Breast epithelium (tissue), 4 donors: ENCODE measurements at regions not wholly inside any gene's neighbourhood (a gene's known extent, or its start where the extent isn't known, plus 50 kb on each side); places are given as distances from the start of the nearest gene placed in this dataset.

ENCODE experiments used
- DNase-seq, 2 donors: peaks; one replicate each; pipeline ENCODE4 v3.0.0-alpha.2; 2019; ENCODE audit warnings: low spot score in 2 of 2
- H3K27ac ChIP-seq, 2 donors: fragments of 200-600 bp; sonication (generic) in 1 of 2; one replicate each; pipeline ENCODE4 v1.5.1; 2016 to 2019; ENCODE audit warnings: mild to moderate bottlenecking in 1 of 2
- H3K27me3 ChIP-seq, 2 donors: fragments of 200-600 bp; sonication (generic) in 1 of 2; one replicate each; pipeline versions ENCODE4 v1.5.1 to v1.6.0; 2017 to 2019; ENCODE audit warnings: control low read depth in 1 of 2, mild to moderate bottlenecking in 1 of 2
- H3K36me3 ChIP-seq: fragments of 200-600 bp; one replicate; pipeline ENCODE4 v1.5.1; 2019
- H3K4me1 ChIP-seq, 2 donors: fragments of 200-600 bp; sonication (generic); one replicate each; pipeline ENCODE4 v1.5.1; 2016 to 2019; ENCODE audit warnings: control low read depth in 1 of 2
- H3K4me3 ChIP-seq, 3 donors: fragments of 200-600 bp; sonication (generic); 1 replicate in 2 of 3; 2 replicates in 1 of 3; pipeline ENCODE4 v1.5.1; 2016 to 2019; ENCODE audit warnings: mild to moderate bottlenecking in 3 of 3, moderate library complexity in 2 of 3
- H3K9me3 ChIP-seq, 2 donors: fragments of 200-600 bp; sonication (generic) in 1 of 2; one replicate each; pipeline ENCODE4 v1.5.1; 2016 to 2019; ENCODE audit warnings: control low read depth in 1 of 2
- CTCF ChIP-seq, 3 donors: fragments of 450-650 bp; IDR thresholded peaks; one replicate each; pipeline ENCODE4 v1.5.1; 2016 to 2017; ENCODE audit warnings: antibody characterized with exemption in 3 of 3, mild to moderate bottlenecking in 3 of 3, moderate library complexity in 3 of 3
- POLR2A ChIP-seq: fragments of 450-650 bp; IDR thresholded peaks from one replicate; pipeline ENCODE4 v1.6.1; 2016; ENCODE audit warnings: antibody characterized with exemption, mild to moderate bottlenecking, moderate library complexity
- POLR2AphosphoS5 ChIP-seq, 3 donors: sonication (generic); formaldehyde crosslinking; IDR thresholded peaks; one replicate each; pipeline ENCODE4 v1.6.1; 2017; ENCODE audit warnings: antibody characterized with exemption in 3 of 3
- intact Hi-C: fragments of 100-400 bp; cut with DNase I; formaldehyde crosslinking; loops from one replicate; pipeline ENCODE4 v1.15.1; 2023; ENCODE audit warnings: low total_unique reads

DNA sequence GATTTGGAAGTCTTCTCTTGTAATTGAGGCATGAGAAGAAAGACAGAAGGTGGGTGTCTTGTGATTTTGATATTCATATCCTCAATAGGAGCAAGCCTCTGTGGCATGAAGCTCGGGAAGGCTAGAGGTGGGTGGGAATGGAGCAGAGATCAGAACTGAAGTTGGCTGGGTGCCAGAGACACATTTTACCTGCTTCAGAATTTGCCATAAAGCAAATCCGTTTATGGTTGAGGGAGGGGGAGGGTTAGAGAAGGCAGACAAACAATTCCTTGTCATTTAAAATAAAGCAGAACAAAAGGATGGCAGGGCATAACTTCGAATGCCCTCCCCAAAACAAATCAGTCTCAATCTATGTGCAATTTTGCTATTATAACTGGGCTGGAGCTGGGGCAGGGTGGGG, 305.9 kb downstream of the KLF5 start:
- H3K4me1 ChIP-seq: no peaks in the 10 kb centered on the region
- no peaks in the 10 kb centered on the region for H3K27me3 ChIP-seq
- intact Hi-C loops: no loop called here
- no peak overlapping the region for H3K4me3 ChIP-seq
- DNase-seq: no peak
- no peaks in the 10 kb centered on the region for H3K36me3 ChIP-seq
- TF ChIP-seq CTCF (IDR thresholded peaks at IDR 0.05) (no peak), POLR2AphosphoS5 (IDR thresholded peaks at IDR 0.05) (no peak), POLR2A (no peak)
- H3K27ac ChIP-seq: peak overlapping the region in 1 of 2 donors; percentile 43
- no peaks in the 10 kb centered on the region for H3K9me3 ChIP-seq

DNA sequence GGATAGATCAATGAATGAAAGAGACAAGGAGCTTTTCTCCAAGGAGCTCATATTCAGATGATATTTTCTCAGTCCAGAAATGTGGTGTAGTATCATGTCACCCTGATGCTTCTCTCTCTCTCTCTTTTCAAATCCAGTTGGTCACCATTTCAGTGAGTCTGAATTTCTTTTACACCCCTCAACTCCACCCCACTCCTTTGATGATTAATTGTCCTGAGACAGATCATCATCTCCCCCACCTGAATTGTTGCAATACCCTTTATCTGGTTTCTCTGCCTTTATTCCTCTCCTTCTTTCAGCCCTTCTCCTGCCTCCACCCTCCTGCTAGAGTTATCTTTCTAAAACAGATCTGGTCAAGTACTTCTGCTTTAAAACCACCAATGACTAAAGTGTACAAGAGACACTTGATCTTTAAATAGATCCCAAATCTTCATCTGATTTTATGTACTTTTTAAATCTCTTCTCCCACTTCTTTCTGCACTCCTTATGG, 299.8 kb downstream of the KLF5 start:
- no peaks in the 10 kb centered on the region for H3K27me3 ChIP-seq
- no peaks in the 10 kb centered on the region for H3K4me1 ChIP-seq
- DNase-seq: no peak
- no peaks in the 10 kb centered on the region for H3K9me3 ChIP-seq
- H3K4me3 ChIP-seq: no peak overlapping the region
- intact Hi-C loops: no loop called here
- H3K27ac ChIP-seq: no peak overlapping the region
- no peaks in the 10 kb centered on the region for H3K36me3 ChIP-seq
- TF ChIP-seq POLR2A: no peak
- TF ChIP-seq POLR2AphosphoS5 (IDR thresholded peaks at IDR 0.05): no peak
- no peak for TF ChIP-seq CTCF (IDR thresholded peaks at IDR 0.05)

- no peak for TF ChIP-seq CTCF (IDR thresholded peaks at IDR 0.05)
- TF ChIP-seq POLR2AphosphoS5 (IDR thresholded peaks at IDR 0.05): no peak
- TF ChIP-seq POLR2A: no peak
- H3K4me1 ChIP-seq: no peaks in the 10 kb centered on the region
- no peak for DNase-seq
- no peak overlapping the region for H3K4me3 ChIP-seq
- no peaks in the 10 kb centered on the region for H3K27me3 ChIP-seq
- no peak overlapping the region for H3K27ac ChIP-seq
- no peaks in the 10 kb centered on the region for H3K36me3 ChIP-seq
- H3K9me3 ChIP-seq: no peaks in the 10 kb centered on the region
- intact Hi-C loops: no loop called here
These were observed 296.3 kb downstream of the KLF5 start for GRCh38 chr13:73355134-73355533.

DNA sequence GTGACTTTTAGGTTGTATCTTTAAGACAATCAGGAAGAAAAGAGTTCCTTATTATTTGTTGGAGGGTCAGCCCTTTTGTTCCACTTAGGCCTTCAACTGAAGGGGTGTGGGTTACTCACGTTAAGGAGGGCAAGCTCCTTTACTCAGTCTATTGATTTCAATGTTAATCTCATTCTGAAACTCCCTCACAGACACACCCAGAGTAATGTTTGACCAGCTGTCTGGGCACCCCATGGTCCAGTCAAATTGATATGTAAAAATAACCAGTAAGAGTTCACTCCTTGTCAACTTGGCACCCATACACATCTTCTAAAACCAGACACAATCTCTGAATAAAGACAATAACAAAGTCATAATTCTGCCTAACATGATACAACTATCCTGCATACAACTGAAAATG, 292.9 kb downstream of the KLF5 start:
- no peaks in the 10 kb centered on the region for H3K4me1 ChIP-seq
- TF ChIP-seq POLR2A (no peak), CTCF (IDR thresholded peaks at IDR 0.05) (no peak), POLR2AphosphoS5 (IDR thresholded peaks at IDR 0.05) (no peak)
- intact Hi-C loops: no loop called here
- H3K27ac ChIP-seq: no peak overlapping the region
- DNase-seq: no peak
- no peaks in the 10 kb centered on the region for H3K27me3 ChIP-seq
- no peaks in the 10 kb centered on the region for H3K9me3 ChIP-seq
- H3K4me3 ChIP-seq: no peak overlapping the region
- H3K36me3 ChIP-seq: no peaks in the 10 kb centered on the region

DNA sequence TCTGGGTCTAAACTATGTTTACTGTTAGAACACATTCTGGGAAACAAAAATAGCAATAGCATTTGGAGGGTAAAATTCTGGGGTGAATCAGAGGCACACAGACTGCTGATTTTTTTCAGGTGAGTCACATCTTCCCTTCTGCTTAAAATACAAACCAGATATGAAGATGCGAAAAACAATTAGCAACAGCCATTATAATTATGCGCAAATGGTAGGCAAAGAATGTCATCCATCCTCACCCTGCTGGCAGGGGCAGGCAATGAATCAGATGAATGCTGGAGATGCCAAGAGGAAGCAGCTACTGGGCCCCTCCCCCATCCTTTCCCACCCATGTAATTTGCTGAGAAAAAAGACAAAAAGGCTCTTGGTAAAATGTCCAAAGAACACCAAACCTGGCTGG, 282.9 kb downstream of the KLF5 start:
- intact Hi-C loops: no loop called here
- Histone ChIP-seq H3K9me3 (no peaks in the 10 kb centered on the region), H3K4me1 (no peaks in the 10 kb centered on the region), H3K27me3 (no peaks in the 10 kb centered on the region), H3K36me3 (no peaks in the 10 kb centered on the region), H3K4me3 (no peak overlapping the region), H3K27ac (no peak overlapping the region)
- DNase-seq: no peak
- no peak for TF ChIP-seq POLR2A
- no peak for TF ChIP-seq CTCF (IDR thresholded peaks at IDR 0.05)
- no peak for TF ChIP-seq POLR2AphosphoS5 (IDR thresholded peaks at IDR 0.05)
